ENCODE measurements at regions not wholly inside any gene's neighbourhood (a gene's known extent, or its start where the extent isn't known, plus 50 kb on each side); places are given as distances from the start of the nearest gene placed in this dataset.

DNA sequence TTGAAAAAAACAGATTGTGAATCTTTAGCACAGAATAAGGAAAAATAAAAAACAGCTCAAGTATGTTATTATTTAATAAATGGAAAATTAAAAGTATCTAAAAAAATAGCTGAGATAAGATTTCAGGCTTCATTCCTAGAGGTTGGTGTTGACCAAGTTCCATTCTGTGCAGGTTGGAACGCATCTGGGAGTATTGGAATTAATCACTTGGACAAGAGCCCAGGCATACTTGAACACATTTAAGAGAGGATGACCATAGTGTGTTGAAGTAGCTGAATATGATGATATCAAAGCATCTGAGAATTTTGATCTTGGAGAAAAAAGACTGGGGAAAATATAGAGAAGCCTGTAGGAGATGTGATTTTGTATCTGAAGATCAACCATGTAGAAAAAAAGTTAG, 54.6 kb upstream of the VCX start (continued):
- TF ChIP-seq, protein P1, sequence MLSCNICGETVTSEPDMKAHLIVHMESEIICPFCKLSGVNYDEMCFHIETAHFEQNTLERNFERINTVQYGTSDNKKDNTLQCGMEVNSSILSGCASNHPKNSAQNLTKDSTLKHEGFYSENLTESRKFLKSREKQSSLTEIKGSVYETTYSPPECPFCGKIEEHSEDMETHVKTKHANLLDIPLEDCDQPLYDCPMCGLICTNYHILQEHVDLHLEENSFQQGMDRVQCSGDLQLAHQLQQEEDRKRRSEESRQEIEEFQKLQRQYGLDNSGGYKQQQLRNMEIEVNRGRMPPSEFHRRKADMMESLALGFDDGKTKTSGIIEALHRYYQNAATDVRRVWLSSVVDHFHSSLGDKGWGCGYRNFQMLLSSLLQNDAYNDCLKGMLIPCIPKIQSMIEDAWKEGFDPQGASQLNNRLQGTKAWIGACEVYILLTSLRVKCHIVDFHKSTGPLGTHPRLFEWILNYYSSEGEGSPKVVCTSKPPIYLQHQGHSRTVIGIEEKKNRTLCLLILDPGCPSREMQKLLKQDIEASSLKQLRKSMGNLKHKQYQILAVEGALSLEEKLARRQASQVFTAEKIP (CRISPR knock-in tag; IDR thresholded peaks at IDR 0.05; ENCODE audit: borderline replicate concordance), result no peak
- no peak for TF ChIP-seq ZFP82 (CRISPR knock-in tag; IDR thresholded peaks at IDR 0.05; ENCODE audit: borderline replicate concordance)
- TF ChIP-seq, protein P2, sequence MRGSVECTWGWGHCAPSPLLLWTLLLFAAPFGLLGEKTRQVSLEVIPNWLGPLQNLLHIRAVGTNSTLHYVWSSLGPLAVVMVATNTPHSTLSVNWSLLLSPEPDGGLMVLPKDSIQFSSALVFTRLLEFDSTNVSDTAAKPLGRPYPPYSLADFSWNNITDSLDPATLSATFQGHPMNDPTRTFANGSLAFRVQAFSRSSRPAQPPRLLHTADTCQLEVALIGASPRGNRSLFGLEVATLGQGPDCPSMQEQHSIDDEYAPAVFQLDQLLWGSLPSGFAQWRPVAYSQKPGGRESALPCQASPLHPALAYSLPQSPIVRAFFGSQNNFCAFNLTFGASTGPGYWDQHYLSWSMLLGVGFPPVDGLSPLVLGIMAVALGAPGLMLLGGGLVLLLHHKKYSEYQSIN (CRISPR knock-in tag; IDR thresholded peaks at IDR 0.05; ENCODE audit: borderline replicate concordance), result no peak
- TF ChIP-seq, protein P3, sequence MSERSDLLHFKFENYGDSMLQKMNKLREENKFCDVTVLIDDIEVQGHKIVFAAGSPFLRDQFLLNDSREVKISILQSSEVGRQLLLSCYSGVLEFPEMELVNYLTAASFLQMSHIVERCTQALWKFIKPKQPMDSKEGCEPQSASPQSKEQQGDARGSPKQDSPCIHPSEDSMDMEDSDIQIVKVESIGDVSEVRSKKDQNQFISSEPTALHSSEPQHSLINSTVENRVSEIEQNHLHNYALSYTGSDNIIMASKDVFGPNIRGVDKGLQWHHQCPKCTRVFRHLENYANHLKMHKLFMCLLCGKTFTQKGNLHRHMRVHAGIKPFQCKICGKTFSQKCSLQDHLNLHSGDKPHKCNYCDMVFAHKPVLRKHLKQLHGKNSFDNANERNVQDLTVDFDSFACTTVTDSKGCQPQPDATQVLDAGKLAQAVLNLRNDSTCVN (CRISPR knock-in tag; IDR thresholded peaks at IDR 0.05; ENCODE audit: borderline replicate concordance), result no peak
- TF ChIP-seq, protein P4, sequence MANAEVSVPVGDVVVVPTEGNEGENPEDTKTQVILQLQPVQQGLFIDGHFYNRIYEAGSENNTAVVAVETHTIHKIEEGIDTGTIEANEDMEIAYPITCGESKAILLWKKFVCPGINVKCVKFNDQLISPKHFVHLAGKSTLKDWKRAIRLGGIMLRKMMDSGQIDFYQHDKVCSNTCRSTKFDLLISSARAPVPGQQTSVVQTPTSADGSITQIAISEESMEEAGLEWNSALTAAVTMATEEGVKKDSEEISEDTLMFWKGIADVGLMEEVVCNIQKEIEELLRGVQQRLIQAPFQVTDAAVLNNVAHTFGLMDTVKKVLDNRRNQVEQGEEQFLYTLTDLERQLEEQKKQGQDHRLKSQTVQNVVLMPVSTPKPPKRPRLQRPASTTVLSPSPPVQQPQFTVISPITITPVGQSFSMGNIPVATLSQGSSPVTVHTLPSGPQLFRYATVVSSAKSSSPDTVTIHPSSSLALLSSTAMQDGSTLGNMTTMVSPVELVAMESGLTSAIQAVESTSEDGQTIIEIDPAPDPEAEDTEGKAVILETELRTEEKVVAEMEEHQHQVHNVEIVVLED (CRISPR knock-in tag; IDR thresholded peaks at IDR 0.05; ENCODE audit: borderline replicate concordance), result no peak

DNA sequence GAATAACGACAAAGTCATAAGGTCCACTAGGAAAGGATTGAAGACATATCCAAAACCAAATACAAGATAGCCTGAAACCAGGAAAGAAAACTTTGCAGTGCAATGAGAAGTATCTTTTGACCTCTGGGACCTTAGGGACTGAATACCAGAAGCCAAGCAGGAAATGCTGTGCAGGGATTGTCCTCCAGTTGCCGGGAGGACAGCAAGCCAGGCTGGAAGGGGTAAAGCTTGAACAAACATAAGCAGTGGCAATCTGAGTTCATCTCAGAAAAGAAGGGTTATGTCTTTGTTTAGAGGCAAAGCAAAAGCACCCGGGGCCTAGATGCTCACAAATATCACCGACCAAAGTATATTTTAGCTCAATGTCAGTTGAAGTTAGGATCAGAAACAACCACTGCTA, 55.3 kb upstream of the VCX start:
- H3K4me2 ChIP-seq (ENCODE audit: low read depth, low read length), result no peak overlapping the region

More for the DNA sequence above, 55.3 kb upstream of the VCX start:
- H3K9me3 ChIP-seq (ENCODE audit: low read length), result no peaks in the 10 kb centered on the region
- ChIA-PET CTCF (ENCODE audit: low intra/inter-chr PET ratio, low total read pairs) (no interaction called here), POLR2A (no interaction called here)
- H3K4me1 ChIP-seq (ENCODE audit: insufficient read depth, low read length), result peaks cover 8% of the 10 kb centered on the region; the same call in 1 of the 2 replicates
- no peaks in the 10 kb centered on the region for H3K27me3 ChIP-seq (ENCODE audit: control insufficient read depth in 1 of 2, insufficient read depth in 2 of 2, low read length in 2 of 2)
- DNase-seq (ENCODE audit: low spot score) (no peak), FAIRE-seq (no peak), ATAC-seq (peak; percentile 46; the same call in 2 of the 3 replicates)
- no peak overlapping the region for H2AFZ ChIP-seq (ENCODE audit: low read length)
- H3K9ac ChIP-seq (ENCODE audit: insufficient read depth, low read depth, low read length), result no peak overlapping the region
- 0% methylated on average over 3 of the region's 4 CpGs for WGBS (ENCODE audit: low lambda C conversion rate)
- no peaks in the 10 kb centered on the region for H4K20me1 ChIP-seq (ENCODE audit: insufficient read depth, low read length)
- no peak overlapping the region for H3K27ac ChIP-seq (ENCODE audit: extremely low read length, insufficient read depth, low read length)
- intact Hi-C loops (cut with micrococcal nuclease; ENCODE audit: unreplicated experiment) (no loop called here), in situ Hi-C loops (cut with HindIII; ENCODE audit: extremely low pct_ligation_motif_present, low pct_unique_long_range_greater_than_20kb) (no loop called here)
- TF ChIP-seq ZNF652 (CRISPR knock-in tag; IDR thresholded peaks at IDR 0.05; ENCODE audit: borderline replicate concordance, low read depth), result peak; percentile 52; the same call in 1 of the 2 replicates
- TF ChIP-seq, protein P5, sequence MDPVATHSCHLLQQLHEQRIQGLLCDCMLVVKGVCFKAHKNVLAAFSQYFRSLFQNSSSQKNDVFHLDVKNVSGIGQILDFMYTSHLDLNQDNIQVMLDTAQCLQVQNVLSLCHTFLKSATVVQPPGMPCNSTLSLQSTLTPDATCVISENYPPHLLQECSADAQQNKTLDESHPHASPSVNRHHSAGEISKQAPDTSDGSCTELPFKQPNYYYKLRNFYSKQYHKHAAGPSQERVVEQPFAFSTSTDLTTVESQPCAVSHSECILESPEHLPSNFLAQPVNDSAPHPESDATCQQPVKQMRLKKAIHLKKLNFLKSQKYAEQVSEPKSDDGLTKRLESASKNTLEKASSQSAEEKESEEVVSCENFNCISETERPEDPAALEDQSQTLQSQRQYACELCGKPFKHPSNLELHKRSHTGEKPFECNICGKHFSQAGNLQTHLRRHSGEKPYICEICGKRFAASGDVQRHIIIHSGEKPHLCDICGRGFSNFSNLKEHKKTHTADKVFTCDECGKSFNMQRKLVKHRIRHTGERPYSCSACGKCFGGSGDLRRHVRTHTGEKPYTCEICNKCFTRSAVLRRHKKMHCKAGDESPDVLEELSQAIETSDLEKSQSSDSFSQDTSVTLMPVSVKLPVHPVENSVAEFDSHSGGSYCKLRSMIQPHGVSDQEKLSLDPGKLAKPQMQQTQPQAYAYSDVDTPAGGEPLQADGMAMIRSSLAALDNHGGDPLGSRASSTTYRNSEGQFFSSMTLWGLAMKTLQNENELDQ (CRISPR knock-in tag; IDR thresholded peaks at IDR 0.05; ENCODE audit: borderline replicate concordance), result no peak
- no peak overlapping the region for H3K4me3 ChIP-seq (replicated peaks in 1 of 3; ENCODE audit: insufficient read depth in 1 of 3, low read depth in 2 of 3, low read length in 3 of 3)
- H3K79me2 ChIP-seq (ENCODE audit: insufficient read depth, low read length), result no peaks in the 10 kb centered on the region
- BruUV-seq (replicated peaks), result no TSS peak
- H3K36me3 ChIP-seq (replicated peaks in 1 of 2; ENCODE audit: control insufficient read depth in 1 of 2, insufficient read depth in 2 of 2, low read length in 2 of 2), result no peaks in the 10 kb centered on the region

Data from HepG2 (cell line).